Cardiac muscle cell (in vitro differentiated cells and primary cell): ENCODE measurements at regions not wholly inside any gene's neighbourhood (a gene's known extent, or its start where the extent isn't known, plus 50 kb on each side); places are given as distances from the start of the nearest gene placed in this dataset.

ENCODE experiments used
- DNase-seq, 2 donors: peaks; one replicate each; pipeline versions ENCODE4 v3.0.0 to v3.0.0-alpha.2; 2010 to 2017; ENCODE audit warnings: low read depth in 1 of 2, low spot score in 1 of 2
- H3K27ac ChIP-seq: fragments of 200-600 bp; sonication (generic); 2 replicates; pipeline ENCODE4 v1.5.1; 2016
- H3K27me3 ChIP-seq: fragments of 200-600 bp; sonication (generic); 2 replicates; pipeline ENCODE4 v1.6.0; 2016; ENCODE audit warnings: control low read depth
- H3K36me3 ChIP-seq: fragments of 200-600 bp; sonication (generic); 2 replicates; pipeline ENCODE4 v1.5.1; 2016; ENCODE audit warnings: control low read depth
- H3K4me1 ChIP-seq: fragments of 200-600 bp; sonication (generic); 2 replicates; pipeline ENCODE4 v1.8.1; 2017; ENCODE audit warnings: low read depth, mild to moderate bottlenecking, mixed run types
- H3K4me3 ChIP-seq: fragments of 200-600 bp; sonication (generic); 2 replicates; pipeline ENCODE4 v1.5.1; 2016; ENCODE audit warnings: mild to moderate bottlenecking
- H3K9me3 ChIP-seq: fragments of 200-600 bp; sonication (generic); 2 replicates; pipeline ENCODE4 v1.5.1; 2017; ENCODE audit warnings: low read depth, mild to moderate bottlenecking, control low read depth
- TF ChIP-seq, protein P1 (sequence below): IDR thresholded peaks from 2 replicates; pipeline ENCODE4 v1.5.1; 2012; ENCODE audit warnings: low read depth, mild to moderate bottlenecking, low read length

DNA sequence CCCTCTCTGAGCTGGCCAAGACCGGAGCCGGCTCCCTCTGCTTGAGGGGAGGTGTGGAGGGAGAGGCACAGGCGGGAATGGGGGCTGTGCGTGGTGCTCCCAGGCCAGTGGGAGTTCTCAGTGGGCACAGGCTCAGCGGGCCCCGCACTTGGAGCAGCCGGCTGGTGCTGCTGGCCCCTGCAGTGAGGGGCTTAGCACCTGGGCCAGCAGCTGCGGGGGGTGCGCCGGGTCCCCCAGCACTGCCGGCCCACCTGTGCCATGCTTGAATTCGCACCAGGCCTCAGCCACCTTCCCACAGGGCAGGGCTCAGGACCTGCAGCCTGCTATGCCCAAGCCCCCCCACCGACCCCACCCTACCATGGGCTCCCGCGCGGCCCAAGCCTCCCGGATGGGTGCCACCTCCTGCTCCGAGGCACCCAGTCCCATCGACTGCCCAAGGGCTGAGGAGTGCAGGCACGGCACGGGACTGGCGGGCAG, 602.5 kb downstream of the KCTD8 start:
- H3K4me1 ChIP-seq, result no peaks in the 10 kb centered on the region
- H3K36me3 ChIP-seq, result no peaks in the 10 kb centered on the region
- DNase-seq, result no peak
- TF ChIP-seq, protein P1, sequence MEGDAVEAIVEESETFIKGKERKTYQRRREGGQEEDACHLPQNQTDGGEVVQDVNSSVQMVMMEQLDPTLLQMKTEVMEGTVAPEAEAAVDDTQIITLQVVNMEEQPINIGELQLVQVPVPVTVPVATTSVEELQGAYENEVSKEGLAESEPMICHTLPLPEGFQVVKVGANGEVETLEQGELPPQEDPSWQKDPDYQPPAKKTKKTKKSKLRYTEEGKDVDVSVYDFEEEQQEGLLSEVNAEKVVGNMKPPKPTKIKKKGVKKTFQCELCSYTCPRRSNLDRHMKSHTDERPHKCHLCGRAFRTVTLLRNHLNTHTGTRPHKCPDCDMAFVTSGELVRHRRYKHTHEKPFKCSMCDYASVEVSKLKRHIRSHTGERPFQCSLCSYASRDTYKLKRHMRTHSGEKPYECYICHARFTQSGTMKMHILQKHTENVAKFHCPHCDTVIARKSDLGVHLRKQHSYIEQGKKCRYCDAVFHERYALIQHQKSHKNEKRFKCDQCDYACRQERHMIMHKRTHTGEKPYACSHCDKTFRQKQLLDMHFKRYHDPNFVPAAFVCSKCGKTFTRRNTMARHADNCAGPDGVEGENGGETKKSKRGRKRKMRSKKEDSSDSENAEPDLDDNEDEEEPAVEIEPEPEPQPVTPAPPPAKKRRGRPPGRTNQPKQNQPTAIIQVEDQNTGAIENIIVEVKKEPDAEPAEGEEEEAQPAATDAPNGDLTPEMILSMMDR, result no peak
- no peak overlapping the region for H3K4me3 ChIP-seq
- no peaks in the 10 kb centered on the region for H3K9me3 ChIP-seq
- no peak overlapping the region for H3K27ac ChIP-seq
- no peaks in the 10 kb centered on the region for H3K27me3 ChIP-seq

DNA sequence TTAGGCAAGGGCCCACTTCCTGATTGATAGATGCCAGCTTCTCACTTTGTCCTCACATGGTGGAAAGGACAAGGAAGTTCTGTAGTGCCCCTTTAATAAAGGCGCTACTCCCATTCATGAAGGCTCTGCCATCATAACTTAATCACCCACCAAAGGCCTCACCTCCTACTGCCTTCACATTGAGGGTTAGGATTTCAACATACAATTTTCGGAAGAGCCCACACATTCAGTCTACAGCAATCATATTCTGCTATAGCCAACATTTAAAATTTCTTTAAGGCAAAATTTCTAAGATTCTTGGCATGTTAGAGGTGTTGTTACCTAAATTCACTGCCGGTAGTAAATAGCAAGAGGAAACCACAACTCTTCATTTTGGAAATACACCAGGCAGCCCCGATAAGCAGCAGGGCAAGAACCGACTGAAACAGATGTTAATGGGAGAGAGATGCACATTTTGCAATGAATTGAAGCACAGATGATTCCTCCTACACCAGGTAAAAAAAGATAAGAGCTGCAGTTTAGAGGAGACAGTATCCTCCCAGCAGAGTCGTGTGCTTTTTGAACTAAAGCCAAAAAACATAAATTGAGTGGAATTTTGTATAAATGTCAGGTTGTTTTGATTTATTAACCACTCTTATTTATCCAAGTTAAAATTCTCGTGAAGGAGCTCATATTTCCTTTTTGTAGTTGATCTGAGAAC, 594.9 kb downstream of the KCTD8 start:
- no peak for DNase-seq
- H3K9me3 ChIP-seq, result no peaks in the 10 kb centered on the region
- TF ChIP-seq, protein P1, result no peak
- no peaks in the 10 kb centered on the region for H3K27me3 ChIP-seq
- H3K27ac ChIP-seq, result no peak overlapping the region
- H3K36me3 ChIP-seq, result no peaks in the 10 kb centered on the region
- no peak overlapping the region for H3K4me3 ChIP-seq
- H3K4me1 ChIP-seq, result no peaks in the 10 kb centered on the region

DNA sequence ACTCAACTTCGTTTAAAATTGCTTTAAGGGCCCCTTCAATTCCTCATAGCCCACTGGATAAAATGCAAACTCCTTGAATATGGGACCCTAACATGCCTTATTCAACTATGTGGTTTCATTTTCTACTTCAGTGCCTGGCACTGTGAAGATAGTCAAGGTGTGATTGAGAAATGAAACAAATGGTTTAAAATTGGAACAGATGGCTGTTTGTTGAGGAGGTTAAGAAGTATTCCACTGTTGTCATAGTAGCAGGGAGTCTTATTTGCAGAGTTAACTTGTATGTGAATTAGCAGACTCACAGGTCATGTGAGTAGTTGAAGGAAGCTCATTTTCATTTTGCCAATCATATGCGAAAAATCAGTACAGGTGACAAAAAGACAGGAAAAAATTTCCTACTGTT, 593.3 kb downstream of the KCTD8 start:
- DNase-seq, result no peak
- TF ChIP-seq, protein P1, result no peak
- no peak overlapping the region for H3K27ac ChIP-seq
- H3K9me3 ChIP-seq, result no peaks in the 10 kb centered on the region
- H3K4me3 ChIP-seq, result no peak overlapping the region
- no peaks in the 10 kb centered on the region for H3K4me1 ChIP-seq
- no peaks in the 10 kb centered on the region for H3K27me3 ChIP-seq
- H3K36me3 ChIP-seq, result no peaks in the 10 kb centered on the region

DNA sequence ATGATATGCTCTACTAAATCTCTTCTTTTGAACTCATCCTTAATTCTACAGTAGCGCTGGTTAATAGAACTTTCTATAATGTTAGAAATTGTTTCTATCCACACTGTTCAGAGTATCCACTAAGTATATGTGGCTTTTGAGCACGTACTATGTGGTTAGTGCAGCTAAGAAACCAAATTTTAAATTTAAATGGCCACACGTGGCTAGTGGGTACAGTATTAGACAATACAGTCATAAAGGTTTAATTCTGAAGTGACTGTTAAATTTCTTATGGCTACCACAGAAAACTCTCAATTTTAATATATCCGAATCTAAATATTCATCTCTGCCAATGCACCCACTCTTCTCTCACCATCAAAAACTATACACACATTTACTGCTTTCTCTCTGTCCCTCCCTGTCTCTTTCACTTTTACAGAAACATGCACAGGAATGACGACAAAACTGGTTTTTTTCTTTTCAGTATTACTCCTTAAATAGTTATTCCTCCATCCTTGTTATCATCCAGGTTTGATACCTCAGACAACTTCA, 583.9 kb downstream of the KCTD8 start:
- Histone ChIP-seq H3K9me3 (no peaks in the 10 kb centered on the region), H3K4me1 (no peaks in the 10 kb centered on the region), H3K27ac (no peak overlapping the region), H3K36me3 (no peaks in the 10 kb centered on the region), H3K4me3 (no peak overlapping the region), H3K27me3 (no peaks in the 10 kb centered on the region)
- TF ChIP-seq, protein P1, result no peak
- no peak for DNase-seq

- TF ChIP-seq, protein P1, result no peak
- no peak overlapping the region for H3K27ac ChIP-seq
- H3K4me3 ChIP-seq, result no peak overlapping the region
- no peaks in the 10 kb centered on the region for H3K4me1 ChIP-seq
- DNase-seq, result no peak
- H3K27me3 ChIP-seq, result no peaks in the 10 kb centered on the region
- H3K36me3 ChIP-seq, result no peaks in the 10 kb centered on the region
- no peaks in the 10 kb centered on the region for H3K9me3 ChIP-seq
These were observed 580.7 kb downstream of the KCTD8 start for GRCh38 chr4:43867908-43868307.
